GM12878 (cell line): ENCODE measurements at regions not wholly inside any gene's neighbourhood (a gene's known extent, or its start where the extent isn't known, plus 50 kb on each side); places are given as distances from the start of the nearest gene placed in this dataset.

ENCODE experiments used
- HDGF ChIP-seq: fragments of 450-650 bp; IDR thresholded peaks from 2 replicates; pipeline ENCODE4 v1.6.1; 2016; ENCODE audit warnings: antibody characterized with exemption
- MYC ChIP-seq: IDR thresholded peaks from 2 replicates; pipeline ENCODE4 v1.6.1; 2011; ENCODE audit warnings: mild to moderate bottlenecking, low read length, moderate library complexity, inconsistent platforms; ENCODE audit not compliant: insufficient read depth, insufficient replicate concordance, insufficient read length, severe bottlenecking
- RFX5 ChIP-seq: IDR thresholded peaks from 2 replicates; pipeline ENCODE4 v1.6.1; 2011; ENCODE audit warnings: low read depth, low read length, improper control_type of control experiment
- TF ChIP-seq, protein P1 (sequence below), 3 experiments: IDR thresholded peaks in 2 of 3; conservative IDR thresholded peaks in 1 of 3; 2 replicates each; pipeline ENCODE4 v1.5.1; 2011; ENCODE audit warnings: low read depth in 3 of 3, low read length in 3 of 3, mild to moderate bottlenecking in 3 of 3, control low read depth in 2 of 3, moderate library complexity in 2 of 3, inconsistent platforms in 1 of 3, mixed read lengths in 1 of 3; ENCODE audit not compliant: control insufficient read depth in 2 of 3, insufficient read depth in 1 of 3; ENCODE audit errors: extremely low read depth in 1 of 3
- TF ChIP-seq, protein P2 (sequence below): fragments of 450-650 bp; IDR thresholded peaks from 2 replicates; pipeline ENCODE4 v1.6.1; 2017; ENCODE audit warnings: antibody characterized with exemption, mild to moderate bottlenecking, moderate library complexity

DNA sequence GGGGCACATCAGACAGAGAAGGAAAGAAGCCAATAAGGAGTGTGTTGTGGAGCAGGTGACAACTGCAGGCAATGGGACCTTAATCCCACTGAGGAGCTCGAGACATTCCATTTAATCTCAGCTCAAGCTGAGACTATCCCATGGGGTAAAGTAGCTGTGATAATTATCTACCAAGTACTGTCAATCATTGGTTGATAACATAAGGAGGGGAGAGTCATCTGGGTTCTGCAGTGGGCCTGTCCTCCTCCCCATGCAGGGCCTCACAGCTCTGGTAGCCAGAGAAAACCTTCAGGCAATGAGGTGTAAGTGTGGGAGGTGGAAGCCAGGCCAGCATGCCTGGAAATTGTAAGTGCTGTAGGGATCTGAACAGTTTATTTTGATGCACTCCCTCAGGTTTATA is 375.0 kb upstream of the ARID1B start:
- TF ChIP-seq HDGF (no peak), RFX5 (no peak), MYC (no peak)
- TF ChIP-seq, protein P1, sequence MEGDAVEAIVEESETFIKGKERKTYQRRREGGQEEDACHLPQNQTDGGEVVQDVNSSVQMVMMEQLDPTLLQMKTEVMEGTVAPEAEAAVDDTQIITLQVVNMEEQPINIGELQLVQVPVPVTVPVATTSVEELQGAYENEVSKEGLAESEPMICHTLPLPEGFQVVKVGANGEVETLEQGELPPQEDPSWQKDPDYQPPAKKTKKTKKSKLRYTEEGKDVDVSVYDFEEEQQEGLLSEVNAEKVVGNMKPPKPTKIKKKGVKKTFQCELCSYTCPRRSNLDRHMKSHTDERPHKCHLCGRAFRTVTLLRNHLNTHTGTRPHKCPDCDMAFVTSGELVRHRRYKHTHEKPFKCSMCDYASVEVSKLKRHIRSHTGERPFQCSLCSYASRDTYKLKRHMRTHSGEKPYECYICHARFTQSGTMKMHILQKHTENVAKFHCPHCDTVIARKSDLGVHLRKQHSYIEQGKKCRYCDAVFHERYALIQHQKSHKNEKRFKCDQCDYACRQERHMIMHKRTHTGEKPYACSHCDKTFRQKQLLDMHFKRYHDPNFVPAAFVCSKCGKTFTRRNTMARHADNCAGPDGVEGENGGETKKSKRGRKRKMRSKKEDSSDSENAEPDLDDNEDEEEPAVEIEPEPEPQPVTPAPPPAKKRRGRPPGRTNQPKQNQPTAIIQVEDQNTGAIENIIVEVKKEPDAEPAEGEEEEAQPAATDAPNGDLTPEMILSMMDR (IDR thresholded peaks at IDR 0.05 in 2 of 3, conservative IDR thresholded peaks at IDR 0.05 in 1 of 3; ENCODE audit: control insufficient read depth in 2 of 3, extremely low read depth in 1 of 3, insufficient read depth in 1 of 3, low read depth in 3 of 3, low read length in 3 of 3), result no peak
- TF ChIP-seq, protein P2, sequence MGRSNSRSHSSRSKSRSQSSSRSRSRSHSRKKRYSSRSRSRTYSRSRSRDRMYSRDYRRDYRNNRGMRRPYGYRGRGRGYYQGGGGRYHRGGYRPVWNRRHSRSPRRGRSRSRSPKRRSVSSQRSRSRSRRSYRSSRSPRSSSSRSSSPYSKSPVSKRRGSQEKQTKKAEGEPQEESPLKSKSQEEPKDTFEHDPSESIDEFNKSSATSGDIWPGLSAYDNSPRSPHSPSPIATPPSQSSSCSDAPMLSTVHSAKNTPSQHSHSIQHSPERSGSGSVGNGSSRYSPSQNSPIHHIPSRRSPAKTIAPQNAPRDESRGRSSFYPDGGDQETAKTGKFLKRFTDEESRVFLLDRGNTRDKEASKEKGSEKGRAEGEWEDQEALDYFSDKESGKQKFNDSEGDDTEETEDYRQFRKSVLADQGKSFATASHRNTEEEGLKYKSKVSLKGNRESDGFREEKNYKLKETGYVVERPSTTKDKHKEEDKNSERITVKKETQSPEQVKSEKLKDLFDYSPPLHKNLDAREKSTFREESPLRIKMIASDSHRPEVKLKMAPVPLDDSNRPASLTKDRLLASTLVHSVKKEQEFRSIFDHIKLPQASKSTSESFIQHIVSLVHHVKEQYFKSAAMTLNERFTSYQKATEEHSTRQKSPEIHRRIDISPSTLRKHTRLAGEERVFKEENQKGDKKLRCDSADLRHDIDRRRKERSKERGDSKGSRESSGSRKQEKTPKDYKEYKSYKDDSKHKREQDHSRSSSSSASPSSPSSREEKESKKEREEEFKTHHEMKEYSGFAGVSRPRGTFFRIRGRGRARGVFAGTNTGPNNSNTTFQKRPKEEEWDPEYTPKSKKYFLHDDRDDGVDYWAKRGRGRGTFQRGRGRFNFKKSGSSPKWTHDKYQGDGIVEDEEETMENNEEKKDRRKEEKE, result no peak
